Gastroesophageal sphincter (tissue), 4 donors: ENCODE measurements at regions not wholly inside any gene's neighbourhood (a gene's known extent, or its start where the extent isn't known, plus 50 kb on each side); places are given as distances from the start of the nearest gene placed in this dataset.
"Not testable (repeated sequence)": the region's sequence is repeated elsewhere in the genome, so short reads cannot be mapped to it uniquely, and the experiment has no call there.

Experiments
- ATAC-seq: fragments of 150-250 bp; one replicate; pipeline ENCODE4 v1.9.1; 2016; ENCODE audit warnings: mild to moderate bottlenecking, moderate library complexity
- H3K27ac ChIP-seq, 4 donors: fragments of 200-600 bp; sonication (generic) in 3 of 4; 1 replicate in 3 of 4; 2 replicates in 1 of 4; pipeline ENCODE4 v1.5.1; 2016 to 2019
- H3K27me3 ChIP-seq: fragments of 200-600 bp; sonication (generic); one replicate; pipeline ENCODE4 v1.5.1; 2019
- H3K36me3 ChIP-seq, 2 donors: fragments of 200-600 bp; sonication (generic); one replicate each; pipeline ENCODE4 v1.5.1; 2019; ENCODE audit warnings: control low read depth in 1 of 2
- H3K4me1 ChIP-seq, 3 donors: fragments of 200-600 bp; sonication (generic); 1 replicate in 2 of 3; 2 replicates in 1 of 3; pipeline ENCODE4 v1.5.1; 2016 to 2019; ENCODE audit warnings: control low read depth in 2 of 3
- H3K4me3 ChIP-seq, 2 donors: fragments of 200-600 bp; sonication (generic); one replicate each; pipeline ENCODE4 v1.5.1; 2019; ENCODE audit warnings: mild to moderate bottlenecking in 1 of 2, moderate library complexity in 1 of 2
- H3K9me3 ChIP-seq, 3 donors: fragments of 200-600 bp; sonication (generic); one replicate each; pipeline ENCODE4 v1.5.1; 2017 to 2019; ENCODE audit warnings: control low read depth in 2 of 3
- CTCF ChIP-seq, 4 experiments: fragments of 200-600 bp in 2 of 4; fragments of 450-650 bp in 2 of 4; sonication (generic) in 1 of 4; IDR thresholded peaks; one replicate each; pipeline ENCODE4 v1.5.1; 2017 to 2019; ENCODE audit warnings: antibody characterized with exemption in 4 of 4, mild to moderate bottlenecking in 2 of 4, moderate library complexity in 2 of 4
- EP300 ChIP-seq: sonication (generic); formaldehyde crosslinking; IDR thresholded peaks from one replicate; pipeline ENCODE4 v1.6.1; 2017; ENCODE audit warnings: antibody characterized with exemption, mild to moderate bottlenecking
- POLR2A ChIP-seq, 2 donors: fragments of 450-650 bp; IDR thresholded peaks; one replicate each; pipeline ENCODE4 v1.6.1; 2017; ENCODE audit warnings: antibody characterized with exemption in 2 of 2, mild to moderate bottlenecking in 2 of 2, moderate library complexity in 1 of 2
- POLR2AphosphoS5 ChIP-seq: sonication (generic); formaldehyde crosslinking; IDR thresholded peaks from one replicate; pipeline ENCODE4 v1.6.1; 2017; ENCODE audit warnings: antibody characterized with exemption
- WGBS, 2 donors: methylation state at CpG; one replicate each; pipeline ENCODE4 v1.1.5; 2018; ENCODE audit warnings: low coverage in 1 of 2; 5-methylcytosine and 5-hydroxymethylcytosine counted together

- Histone ChIP-seq H3K4me3 (no peak overlapping the region), H3K9me3 (peaks cover 0 to 8% (median 0%) of the 10 kb centered on the region in 3 donors), H3K27me3 (no peaks in the 10 kb centered on the region), H3K27ac (no peak overlapping the region), H3K4me1 (no peaks in the 10 kb centered on the region), H3K36me3 (no peaks in the 10 kb centered on the region)
- WGBS, 2 donors = 78 to 100% methylated on average over 1 of the region's 1 CpG
- ATAC-seq = no peak
- TF ChIP-seq CTCF (IDR thresholded peaks at IDR 0.05) (no peak), POLR2AphosphoS5 (no peak), POLR2A (IDR thresholded peaks at IDR 0.05) (no peak), EP300 (no peak)
Measured at GRCh38 chr4:60989141-60989540, 211.0 kb upstream of the ADGRL3 start.

- no peak for ATAC-seq
- 71 to 79% methylated on average over 1 to 3 of the region's 3 CpGs for WGBS, 2 donors
Measured at GRCh38 chr4:60992037-60992436, 208.1 kb upstream of the ADGRL3 start.

GRCh38 chr4:61003301-61003700 is 196.8 kb upstream of the ADGRL3 start:
- peaks cover 0 to 25% (median 0%) of the 10 kb centered on the region in 3 donors for H3K9me3 ChIP-seq
- no peak for TF ChIP-seq EP300
- no peak for TF ChIP-seq POLR2A (IDR thresholded peaks at IDR 0.05)
- no peak for TF ChIP-seq POLR2AphosphoS5
- TF ChIP-seq CTCF (IDR thresholded peaks at IDR 0.05) = no peak
- no peaks in the 10 kb centered on the region for H3K4me1 ChIP-seq
- no peaks in the 10 kb centered on the region for H3K36me3 ChIP-seq
- H3K27me3 ChIP-seq = no peaks in the 10 kb centered on the region
- no peak for ATAC-seq
- H3K4me3 ChIP-seq = no peak overlapping the region
- no peak overlapping the region for H3K27ac ChIP-seq

More at GRCh38 chr4:60992037-60992436, 208.1 kb upstream of the ADGRL3 start:
- no peaks in the 10 kb centered on the region for H3K9me3 ChIP-seq
- TF ChIP-seq CTCF (IDR thresholded peaks at IDR 0.05) (no peak), POLR2A (IDR thresholded peaks at IDR 0.05) (no peak), EP300 (no peak), POLR2AphosphoS5 (no peak)
- no peak overlapping the region for H3K27ac ChIP-seq
- no peak overlapping the region for H3K4me3 ChIP-seq
- H3K27me3 ChIP-seq = no peaks in the 10 kb centered on the region
- H3K36me3 ChIP-seq = no peaks in the 10 kb centered on the region
- H3K4me1 ChIP-seq = no peaks in the 10 kb centered on the region

GRCh38 chr4:61004651-61005170 is 195.4 kb upstream of the ADGRL3 start:
- no peak for ATAC-seq
- 50 to 86% methylated on average over 1 of the region's 1 CpG for WGBS, 2 donors
- Histone ChIP-seq H3K36me3 (no peaks in the 10 kb centered on the region), H3K27ac (no peak overlapping the region), H3K27me3 (no peaks in the 10 kb centered on the region), H3K9me3 (peaks cover 0 to 25% (median 0%) of the 10 kb centered on the region in 3 donors), H3K4me1 (no peaks in the 10 kb centered on the region), H3K4me3 (no peak overlapping the region)
- TF ChIP-seq POLR2A (IDR thresholded peaks at IDR 0.05) = no peak
- no peak for TF ChIP-seq EP300
- TF ChIP-seq CTCF (IDR thresholded peaks at IDR 0.05) = no peak
- no peak for TF ChIP-seq POLR2AphosphoS5

GRCh38 chr4:61011051-61011450 is 189.1 kb upstream of the ADGRL3 start:
- no peaks in the 10 kb centered on the region for H3K4me1 ChIP-seq
- 81 to 95% methylated on average over 2 of the region's 2 CpGs for WGBS, 2 donors
- no peaks in the 10 kb centered on the region for H3K9me3 ChIP-seq
- no peaks in the 10 kb centered on the region for H3K36me3 ChIP-seq
- no peaks in the 10 kb centered on the region for H3K27me3 ChIP-seq
- no peak overlapping the region for H3K27ac ChIP-seq
- no peak for TF ChIP-seq POLR2A (IDR thresholded peaks at IDR 0.05)
- ATAC-seq = no peak
- H3K4me3 ChIP-seq = no peak overlapping the region

- 100% methylated on average over 3 of the region's 5 CpGs; no CpG with 5 or more reads in 1 of the 2 donors for WGBS, 2 donors
- H3K9me3 ChIP-seq, H3K4me1 ChIP-seq, H3K27ac ChIP-seq, H3K36me3 ChIP-seq, ATAC-seq, H3K27me3 ChIP-seq, H3K4me3 ChIP-seq: not testable (repeated sequence)
Measured at GRCh38 chr4:61011936-61012335, 188.2 kb upstream of the ADGRL3 start.
